ENCODE measurements at regions not wholly inside any gene's neighbourhood (a gene's known extent, or its start where the extent isn't known, plus 50 kb on each side); places are given as distances from the start of the nearest gene placed in this dataset.

DNA sequence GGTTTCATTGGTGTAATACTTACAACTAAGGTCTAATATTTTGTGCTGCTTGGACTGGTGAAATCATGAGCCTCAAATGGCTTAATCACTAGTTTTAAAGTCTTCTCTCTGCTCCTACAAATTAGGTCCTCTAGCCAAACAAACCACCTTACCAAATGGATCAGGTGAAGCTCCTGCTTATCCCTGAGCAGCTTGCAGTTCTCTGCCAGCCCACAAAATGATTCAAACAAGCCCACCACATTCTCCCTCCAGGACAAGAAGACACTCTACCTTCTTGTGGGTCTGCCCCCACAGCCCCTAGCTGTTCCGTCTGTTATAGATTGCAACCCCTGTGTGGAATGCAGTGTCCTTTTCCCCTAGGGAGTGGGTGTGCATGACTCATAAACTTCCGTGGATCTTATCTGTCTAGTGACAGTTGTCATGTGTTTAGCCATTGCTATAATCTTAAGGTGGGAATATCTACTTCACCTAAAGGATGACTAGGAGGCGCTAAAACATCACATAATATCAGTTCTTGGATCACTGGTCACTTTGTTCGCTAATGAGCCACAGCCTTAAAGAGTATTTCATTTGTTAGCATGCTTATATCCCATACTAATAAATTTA, 940.5 kb upstream of the MANEA start:
- TF ChIP-seq FOXP2 (optimal IDR thresholded peaks at IDR 0.05; ENCODE audit: borderline replicate concordance, extremely low read depth, extremely low read length, insufficient read depth) (no peak), TAF1 (IDR thresholded peaks at IDR 0.05; ENCODE audit: borderline replicate concordance, insufficient read depth, low read length) (no peak), POLR2AphosphoS5 (IDR thresholded peaks at IDR 0.05; ENCODE audit: low read depth, low read length) (no peak), SIN3A (IDR thresholded peaks at IDR 0.05; ENCODE audit: borderline replicate concordance, insufficient read depth, low read length) (no peak)
- TF ChIP-seq, protein P1, sequence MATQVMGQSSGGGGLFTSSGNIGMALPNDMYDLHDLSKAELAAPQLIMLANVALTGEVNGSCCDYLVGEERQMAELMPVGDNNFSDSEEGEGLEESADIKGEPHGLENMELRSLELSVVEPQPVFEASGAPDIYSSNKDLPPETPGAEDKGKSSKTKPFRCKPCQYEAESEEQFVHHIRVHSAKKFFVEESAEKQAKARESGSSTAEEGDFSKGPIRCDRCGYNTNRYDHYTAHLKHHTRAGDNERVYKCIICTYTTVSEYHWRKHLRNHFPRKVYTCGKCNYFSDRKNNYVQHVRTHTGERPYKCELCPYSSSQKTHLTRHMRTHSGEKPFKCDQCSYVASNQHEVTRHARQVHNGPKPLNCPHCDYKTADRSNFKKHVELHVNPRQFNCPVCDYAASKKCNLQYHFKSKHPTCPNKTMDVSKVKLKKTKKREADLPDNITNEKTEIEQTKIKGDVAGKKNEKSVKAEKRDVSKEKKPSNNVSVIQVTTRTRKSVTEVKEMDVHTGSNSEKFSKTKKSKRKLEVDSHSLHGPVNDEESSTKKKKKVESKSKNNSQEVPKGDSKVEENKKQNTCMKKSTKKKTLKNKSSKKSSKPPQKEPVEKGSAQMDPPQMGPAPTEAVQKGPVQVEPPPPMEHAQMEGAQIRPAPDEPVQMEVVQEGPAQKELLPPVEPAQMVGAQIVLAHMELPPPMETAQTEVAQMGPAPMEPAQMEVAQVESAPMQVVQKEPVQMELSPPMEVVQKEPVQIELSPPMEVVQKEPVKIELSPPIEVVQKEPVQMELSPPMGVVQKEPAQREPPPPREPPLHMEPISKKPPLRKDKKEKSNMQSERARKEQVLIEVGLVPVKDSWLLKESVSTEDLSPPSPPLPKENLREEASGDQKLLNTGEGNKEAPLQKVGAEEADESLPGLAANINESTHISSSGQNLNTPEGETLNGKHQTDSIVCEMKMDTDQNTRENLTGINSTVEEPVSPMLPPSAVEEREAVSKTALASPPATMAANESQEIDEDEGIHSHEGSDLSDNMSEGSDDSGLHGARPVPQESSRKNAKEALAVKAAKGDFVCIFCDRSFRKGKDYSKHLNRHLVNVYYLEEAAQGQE (IDR thresholded peaks at IDR 0.05; ENCODE audit: insufficient read depth in 1 of 2, low read depth in 2 of 2, low read length in 2 of 2) = no peak

DNA sequence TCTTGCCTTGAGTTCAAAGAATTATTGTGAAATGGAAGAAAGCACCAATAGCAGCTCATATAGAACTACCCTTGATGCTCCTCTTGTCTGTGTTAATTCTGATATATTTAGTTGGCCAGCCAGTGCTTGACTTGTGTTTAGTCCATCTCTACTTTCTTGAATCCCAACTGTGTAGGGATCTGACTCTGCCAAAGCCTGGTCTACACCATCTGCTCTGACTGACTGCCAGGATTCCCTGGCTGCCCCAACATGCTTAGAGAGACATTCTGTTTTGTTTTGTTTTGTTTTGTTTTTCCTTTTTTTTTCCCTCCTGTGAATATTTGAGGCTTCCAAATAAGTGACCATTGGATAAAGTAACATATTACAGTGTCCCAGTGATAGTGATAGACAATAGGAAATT, 953.7 kb upstream of the MANEA start:
- TF ChIP-seq FOXP2 (optimal IDR thresholded peaks at IDR 0.05; ENCODE audit: borderline replicate concordance, extremely low read depth, extremely low read length, insufficient read depth) = no peak
- TF ChIP-seq POLR2AphosphoS5 (IDR thresholded peaks at IDR 0.05; ENCODE audit: low read depth, low read length) = no peak
- TF ChIP-seq, protein P1 (IDR thresholded peaks at IDR 0.05; ENCODE audit: insufficient read depth in 1 of 2, low read depth in 2 of 2, low read length in 2 of 2) = no peak
- no peak for TF ChIP-seq TAF1 (IDR thresholded peaks at IDR 0.05; ENCODE audit: borderline replicate concordance, insufficient read depth, low read length)
- no peak for TF ChIP-seq SIN3A (IDR thresholded peaks at IDR 0.05; ENCODE audit: borderline replicate concordance, insufficient read depth, low read length)

DNA sequence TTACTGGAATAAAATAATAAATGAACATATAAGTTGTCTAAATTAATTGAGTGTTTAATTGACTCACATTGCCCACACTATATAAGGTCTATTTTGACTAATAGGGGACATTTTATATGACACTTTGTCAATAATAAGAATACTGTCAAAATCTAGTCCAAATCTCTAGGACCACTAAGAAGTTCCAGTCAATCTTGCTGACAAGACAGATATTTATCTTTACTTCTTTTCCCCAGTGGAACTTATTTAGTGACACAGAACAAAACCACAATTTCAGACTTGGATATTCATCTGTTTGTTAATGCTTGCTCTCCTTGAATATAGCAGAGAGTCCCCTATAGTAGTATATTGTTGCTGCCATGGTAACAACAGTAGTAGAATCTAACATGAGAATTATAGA, 954.6 kb upstream of the MANEA start:
- TF ChIP-seq TAF1 (IDR thresholded peaks at IDR 0.05; ENCODE audit: borderline replicate concordance, insufficient read depth, low read length) = no peak
- no peak for TF ChIP-seq SIN3A (IDR thresholded peaks at IDR 0.05; ENCODE audit: borderline replicate concordance, insufficient read depth, low read length)
- TF ChIP-seq, protein P1 (IDR thresholded peaks at IDR 0.05; ENCODE audit: insufficient read depth in 1 of 2, low read depth in 2 of 2, low read length in 2 of 2) = no peak
- no peak for TF ChIP-seq POLR2AphosphoS5 (IDR thresholded peaks at IDR 0.05; ENCODE audit: low read depth, low read length)
- TF ChIP-seq FOXP2 (optimal IDR thresholded peaks at IDR 0.05; ENCODE audit: borderline replicate concordance, extremely low read depth, extremely low read length, insufficient read depth) = no peak

DNA sequence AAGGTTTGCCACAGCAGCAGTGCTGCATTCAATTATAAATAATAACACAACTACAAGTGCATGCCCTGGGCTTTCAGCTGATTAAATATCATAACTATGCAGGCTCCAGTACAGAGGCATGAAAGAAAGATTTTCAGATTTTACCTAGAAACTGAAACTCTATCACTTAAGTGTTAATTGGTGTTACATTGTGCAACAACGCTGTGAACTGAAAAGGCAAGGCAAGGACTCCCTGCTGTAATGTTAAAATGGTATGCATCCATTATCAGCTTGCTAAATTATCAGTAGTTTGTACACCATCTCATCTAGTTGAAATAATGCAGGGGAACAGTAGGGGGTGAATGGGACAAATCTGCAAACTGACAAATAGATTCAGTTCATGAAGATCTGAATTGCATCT, 976.7 kb upstream of the MANEA start:
- TF ChIP-seq, protein P1 (IDR thresholded peaks at IDR 0.05; ENCODE audit: insufficient read depth in 1 of 2, low read depth in 2 of 2, low read length in 2 of 2) = no peak
- TF ChIP-seq TAF1 (IDR thresholded peaks at IDR 0.05; ENCODE audit: borderline replicate concordance, insufficient read depth, low read length) (no peak), SIN3A (IDR thresholded peaks at IDR 0.05; ENCODE audit: borderline replicate concordance, insufficient read depth, low read length) (no peak), POLR2AphosphoS5 (IDR thresholded peaks at IDR 0.05; ENCODE audit: low read depth, low read length) (no peak), FOXP2 (optimal IDR thresholded peaks at IDR 0.05; ENCODE audit: borderline replicate concordance, extremely low read depth, extremely low read length, insufficient read depth) (no peak)

All from PFSK-1 (cell line).